Lower leg skin (tissue), 4 donors: ENCODE measurements at regions not wholly inside any gene's neighbourhood (a gene's known extent, or its start where the extent isn't known, plus 50 kb on each side); places are given as distances from the start of the nearest gene placed in this dataset.

Experiments used
- DNase-seq, 2 donors: peaks; one replicate each; pipeline ENCODE4 v3.0.0-alpha.2; 2019; ENCODE audit warnings: low spot score in 2 of 2
- H3K4me3 ChIP-seq: fragments of 200-600 bp; sonication (generic); 2 replicates; pipeline ENCODE4 v1.5.1; 2017; ENCODE audit warnings: mild to moderate bottlenecking, low read depth; ENCODE audit not compliant: poor library complexity, severe bottlenecking
- POLR2A ChIP-seq, 2 donors: fragments of 450-650 bp; IDR thresholded peaks; one replicate each; pipeline ENCODE4 v1.6.1; 2016 to 2017; ENCODE audit warnings: antibody characterized with exemption in 2 of 2, mild to moderate bottlenecking in 1 of 2, moderate library complexity in 1 of 2
- WGBS, 2 donors: methylation state at CpG; one replicate each; pipeline ENCODE4 v1.1.5; 2018; 5-methylcytosine and 5-hydroxymethylcytosine counted together
- intact Hi-C: fragments of 100-400 bp; cut with DNase I; formaldehyde crosslinking; loops from one replicate; pipeline ENCODE4 v1.15.0; 2023; ENCODE audit warnings: low total_unique reads
- TF ChIP-seq, protein P1 (sequence below), 3 donors: fragments of 450-650 bp; IDR thresholded peaks; one replicate each; pipeline ENCODE4 v1.5.1; 2016; ENCODE audit warnings: antibody characterized with exemption in 3 of 3, mild to moderate bottlenecking in 3 of 3, moderate library complexity in 2 of 3

DNA sequence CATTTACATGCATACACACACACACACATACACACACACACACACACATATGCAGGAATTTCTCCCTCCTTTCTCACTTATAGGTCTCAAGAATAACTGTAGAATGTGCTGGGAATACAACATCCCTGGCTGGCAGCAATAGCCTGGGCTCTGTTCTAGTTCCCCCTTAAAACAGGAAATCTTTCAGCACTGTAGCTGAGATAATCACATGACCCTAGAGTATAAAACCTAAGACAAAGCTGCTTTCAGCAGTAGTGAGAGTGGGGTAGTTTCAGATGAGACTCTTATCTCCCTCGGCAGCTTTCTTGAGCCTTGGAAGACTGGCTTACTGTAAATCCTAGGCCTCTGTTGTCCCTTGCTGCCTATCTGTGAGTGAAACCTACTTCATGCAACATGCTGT is 137.4 kb upstream of the AKR1E2 start:
- TF ChIP-seq, protein P1, sequence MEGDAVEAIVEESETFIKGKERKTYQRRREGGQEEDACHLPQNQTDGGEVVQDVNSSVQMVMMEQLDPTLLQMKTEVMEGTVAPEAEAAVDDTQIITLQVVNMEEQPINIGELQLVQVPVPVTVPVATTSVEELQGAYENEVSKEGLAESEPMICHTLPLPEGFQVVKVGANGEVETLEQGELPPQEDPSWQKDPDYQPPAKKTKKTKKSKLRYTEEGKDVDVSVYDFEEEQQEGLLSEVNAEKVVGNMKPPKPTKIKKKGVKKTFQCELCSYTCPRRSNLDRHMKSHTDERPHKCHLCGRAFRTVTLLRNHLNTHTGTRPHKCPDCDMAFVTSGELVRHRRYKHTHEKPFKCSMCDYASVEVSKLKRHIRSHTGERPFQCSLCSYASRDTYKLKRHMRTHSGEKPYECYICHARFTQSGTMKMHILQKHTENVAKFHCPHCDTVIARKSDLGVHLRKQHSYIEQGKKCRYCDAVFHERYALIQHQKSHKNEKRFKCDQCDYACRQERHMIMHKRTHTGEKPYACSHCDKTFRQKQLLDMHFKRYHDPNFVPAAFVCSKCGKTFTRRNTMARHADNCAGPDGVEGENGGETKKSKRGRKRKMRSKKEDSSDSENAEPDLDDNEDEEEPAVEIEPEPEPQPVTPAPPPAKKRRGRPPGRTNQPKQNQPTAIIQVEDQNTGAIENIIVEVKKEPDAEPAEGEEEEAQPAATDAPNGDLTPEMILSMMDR (IDR thresholded peaks at IDR 0.05) = no peak
- no peak for TF ChIP-seq POLR2A (IDR thresholded peaks at IDR 0.05)
- no peak for DNase-seq
- no peak overlapping the region for H3K4me3 ChIP-seq
- intact Hi-C loops = no loop called here
- 64 to 65% methylated on average over 1 of the region's 1 CpG for WGBS, 2 donors

DNA sequence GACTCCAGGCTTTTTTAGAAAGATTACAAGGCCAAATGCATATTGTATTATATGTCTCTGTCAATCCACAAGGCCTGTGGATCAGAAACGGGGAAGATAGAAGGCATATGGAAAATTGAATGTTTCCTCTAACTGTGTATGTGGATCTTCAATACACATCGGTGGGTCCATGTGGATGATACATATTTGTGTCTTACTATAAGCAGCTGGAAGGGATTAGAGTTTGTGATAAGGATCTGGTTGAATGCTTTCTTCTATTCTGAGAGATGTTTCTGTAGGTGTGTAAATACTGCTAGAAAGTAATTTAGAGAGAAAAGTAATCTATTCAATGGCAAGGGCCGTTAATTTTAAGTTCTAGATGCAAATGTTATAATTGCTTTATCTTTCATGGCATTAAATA is 137.8 kb upstream of the AKR1E2 start:
- no peak overlapping the region for H3K4me3 ChIP-seq
- no peak for DNase-seq
- TF ChIP-seq POLR2A (IDR thresholded peaks at IDR 0.05) = no peak
- TF ChIP-seq, protein P1 (IDR thresholded peaks at IDR 0.05) = no peak
- intact Hi-C loops = no loop called here
- 56 to 68% methylated on average over 3 of the region's 3 CpGs for WGBS, 2 donors

GRCh38 chr10:4687397-4687796 is 138.6 kb upstream of the AKR1E2 start:
- 39 to 42% methylated on average over 3 of the region's 3 CpGs for WGBS, 2 donors

GRCh38 chr10:4686644-4686996 is 139.4 kb upstream of the AKR1E2 start:
- WGBS, 2 donors = 47 to 62% methylated on average over 4 of the region's 4 CpGs
- intact Hi-C loops = no loop called here
- DNase-seq = no peak
- H3K4me3 ChIP-seq = no peak overlapping the region
- TF ChIP-seq, protein P1 (IDR thresholded peaks at IDR 0.05) = no peak
- no peak for TF ChIP-seq POLR2A (IDR thresholded peaks at IDR 0.05)

More at GRCh38 chr10:4687397-4687796, 138.6 kb upstream of the AKR1E2 start:
- no peak for DNase-seq
- intact Hi-C loops = no loop called here
- H3K4me3 ChIP-seq = no peak overlapping the region
- TF ChIP-seq, protein P1 (IDR thresholded peaks at IDR 0.05) = no peak
- no peak for TF ChIP-seq POLR2A (IDR thresholded peaks at IDR 0.05)

DNA sequence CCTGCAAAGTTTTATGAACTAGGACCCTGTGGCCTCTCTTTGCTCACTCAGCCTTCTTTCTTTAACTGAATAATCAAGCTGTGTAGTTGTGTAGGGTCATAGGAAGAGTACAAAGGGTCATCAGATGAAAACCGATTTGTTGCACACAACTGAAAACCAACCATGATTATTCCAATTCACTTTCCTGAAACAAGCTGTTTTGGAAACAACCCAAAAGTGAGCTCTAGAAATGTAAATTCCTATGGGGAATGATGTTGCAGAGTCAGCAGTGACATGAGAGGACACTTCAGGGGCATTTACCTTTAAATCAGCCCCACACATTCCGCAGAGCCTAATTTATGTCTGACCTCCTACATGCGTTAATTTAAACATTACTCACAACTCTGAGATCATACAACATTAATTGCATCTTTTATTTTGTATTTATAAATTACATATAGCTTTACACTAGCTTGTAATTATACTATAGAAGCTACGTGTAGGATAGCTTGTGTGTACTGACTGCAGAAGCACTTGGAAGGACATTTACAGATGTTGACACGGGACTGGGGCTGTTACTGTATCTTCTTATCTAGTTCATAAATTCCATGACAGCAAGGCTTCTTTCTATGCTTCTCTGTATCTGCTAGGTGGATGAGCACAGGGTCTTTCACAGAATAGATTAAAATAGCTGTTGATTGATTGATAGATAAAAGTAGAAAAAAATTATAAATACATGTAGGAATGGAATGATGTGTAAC is 139.9 kb upstream of the AKR1E2 start:
- WGBS, 2 donors = 69 to 76% methylated on average over 5 of the region's 5 CpGs
- no peak overlapping the region for H3K4me3 ChIP-seq
- TF ChIP-seq, protein P1 (IDR thresholded peaks at IDR 0.05) = no peak
- TF ChIP-seq POLR2A (IDR thresholded peaks at IDR 0.05) = no peak
- no peak for DNase-seq
- intact Hi-C loops = no loop called here

DNA sequence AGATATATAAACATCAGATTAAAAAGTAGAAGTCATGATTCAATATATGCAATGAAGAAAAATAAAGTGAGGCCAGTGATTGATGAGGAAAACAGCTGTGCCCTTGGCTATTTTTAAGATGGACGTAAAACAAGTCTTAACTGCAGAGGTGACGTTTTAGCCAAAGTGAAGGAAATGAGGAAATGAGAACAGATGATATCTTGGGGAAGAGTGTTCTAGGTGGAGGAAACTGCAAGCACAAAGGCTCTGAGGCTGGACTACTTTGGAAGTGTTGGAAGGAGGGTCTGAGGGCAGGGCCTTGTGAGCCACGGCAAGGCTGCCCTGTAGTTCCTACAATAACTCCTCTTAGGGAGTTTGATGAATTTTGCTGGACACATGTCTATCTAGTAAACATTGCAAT is 140.5 kb upstream of the AKR1E2 start:
- WGBS, 2 donors = 56 to 66% methylated on average over 3 of the region's 3 CpGs
- no peak overlapping the region for H3K4me3 ChIP-seq
- intact Hi-C loops = no loop called here
- no peak for DNase-seq
- no peak for TF ChIP-seq POLR2A (IDR thresholded peaks at IDR 0.05)
- TF ChIP-seq, protein P1 (IDR thresholded peaks at IDR 0.05) = no peak
